Activated T-helper 1 cell treated with anti-CD3 and anti-CD28 coated beads, Interleukin-2, amount 50 U/mL, for 16 hours (primary cell): ENCODE measurements at regions not wholly inside any gene's neighbourhood (a gene's known extent, or its start where the extent isn't known, plus 50 kb on each side); places are given as distances from the start of the nearest gene placed in this dataset.

Experiments
- DNase-seq, 2 donors: peaks; one replicate each; pipeline ENCODE4 v3.0.0-alpha.2; 2020; ENCODE audit warnings: low read depth in 1 of 2, low spot score in 1 of 2

DNA sequence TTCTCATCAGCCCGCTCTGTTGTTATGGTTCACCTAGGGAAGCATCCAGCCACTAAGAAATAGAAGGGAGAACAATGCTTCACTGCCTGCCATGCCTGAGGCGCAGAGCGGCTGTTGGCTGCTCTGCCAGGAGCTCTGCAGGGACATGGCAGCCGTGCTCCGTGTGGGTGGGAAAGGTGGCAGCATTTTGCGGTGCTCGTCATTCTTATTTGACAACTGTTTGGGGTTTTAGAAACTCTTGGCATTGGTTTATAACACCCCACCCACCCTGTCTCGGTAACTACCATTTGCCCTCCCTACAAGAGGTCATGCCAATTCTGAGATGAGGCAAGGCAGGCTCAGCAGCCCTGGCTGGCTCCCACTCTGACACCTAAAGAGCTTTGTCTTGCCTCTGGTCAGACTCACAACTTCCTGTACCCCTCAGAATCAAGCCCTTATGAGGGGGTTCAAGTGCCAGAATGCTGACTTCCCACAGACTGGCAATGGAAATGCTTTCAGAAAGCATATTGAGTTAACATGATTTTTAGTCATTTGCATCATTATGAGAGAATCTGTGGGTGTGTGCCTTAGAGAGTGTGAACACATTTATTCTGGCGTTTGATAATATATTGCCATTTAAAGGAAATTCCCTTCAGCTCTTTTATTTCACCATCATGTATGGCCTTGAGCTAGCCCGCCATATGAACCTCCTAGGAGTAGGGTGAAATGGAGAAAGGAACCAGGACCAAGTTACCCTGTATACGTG is 288.0 kb upstream of the ANKRD55 start:
- no peak for DNase-seq

DNA sequence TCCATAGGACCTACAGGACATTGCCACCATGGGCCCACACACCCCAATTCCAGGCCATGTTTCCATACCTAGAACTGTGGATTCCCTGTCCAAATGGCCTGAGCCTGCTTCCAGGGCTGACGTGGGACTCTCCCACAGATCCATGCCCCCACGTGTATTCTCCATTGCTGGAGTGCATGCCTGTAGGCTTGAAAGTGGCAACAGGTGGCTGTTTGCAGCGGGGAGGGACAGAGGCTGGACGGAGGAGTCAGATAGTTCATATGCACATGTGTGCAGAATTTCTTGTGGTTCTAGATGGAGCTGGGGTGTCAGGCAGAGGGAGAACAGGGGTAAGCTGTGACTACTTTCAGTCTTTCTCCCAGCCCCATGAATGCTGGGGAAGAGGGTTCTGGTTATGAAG is 285.7 kb upstream of the ANKRD55 start:
- DNase-seq = no peak

GRCh38 chr5:56517011-56517416 is 283.9 kb upstream of the ANKRD55 start:
- no peak for DNase-seq

DNA sequence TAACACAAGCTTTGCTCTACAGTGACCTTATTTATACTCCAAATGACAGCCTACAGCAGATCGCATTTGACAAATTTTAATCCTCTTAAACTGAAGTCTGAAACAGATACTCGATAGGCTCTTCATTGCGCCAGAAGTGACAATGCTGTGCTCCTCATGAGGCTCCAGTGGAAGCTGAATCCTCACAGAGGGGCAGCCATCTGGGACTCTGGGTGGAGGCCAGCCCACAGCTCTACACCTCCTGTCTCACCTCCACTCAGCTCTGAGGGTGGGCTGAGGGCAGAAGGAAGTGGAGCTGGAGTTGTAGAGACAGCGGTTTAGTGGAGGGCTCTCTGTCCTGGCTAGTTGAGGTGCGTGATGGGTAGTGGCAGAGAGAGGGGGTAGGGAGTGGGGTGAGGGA is 283.3 kb upstream of the ANKRD55 start:
- no peak for DNase-seq

GRCh38 chr5:56516035-56516434 is 282.9 kb upstream of the ANKRD55 start:
- DNase-seq = no peak

- DNase-seq = no peak
These were observed 281.9 kb upstream of the ANKRD55 start for GRCh38 chr5:56515011-56515410.

DNA sequence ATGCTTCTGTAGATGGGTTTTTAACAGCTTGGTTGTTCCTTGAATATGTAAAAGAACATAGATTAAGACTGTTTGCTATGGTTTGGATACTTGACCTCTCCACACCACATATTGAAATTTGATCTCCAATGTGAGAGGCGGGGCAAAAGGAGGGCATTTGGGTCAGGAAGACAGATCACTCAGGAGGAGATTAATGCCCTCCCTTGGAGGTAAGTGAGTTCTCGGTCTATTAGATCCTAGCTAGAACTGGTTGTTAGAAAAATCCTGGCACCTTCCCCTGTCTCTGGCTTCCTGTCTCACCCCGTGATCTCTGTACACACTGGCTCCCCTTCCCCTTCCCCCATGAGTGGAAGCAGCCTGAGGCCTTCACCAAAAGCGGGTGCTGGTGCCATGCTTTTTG is 281.1 kb upstream of the ANKRD55 start:
- no peak for DNase-seq

- DNase-seq = no peak
These were observed 280.0 kb upstream of the ANKRD55 start for GRCh38 chr5:56513141-56513540.

DNA sequence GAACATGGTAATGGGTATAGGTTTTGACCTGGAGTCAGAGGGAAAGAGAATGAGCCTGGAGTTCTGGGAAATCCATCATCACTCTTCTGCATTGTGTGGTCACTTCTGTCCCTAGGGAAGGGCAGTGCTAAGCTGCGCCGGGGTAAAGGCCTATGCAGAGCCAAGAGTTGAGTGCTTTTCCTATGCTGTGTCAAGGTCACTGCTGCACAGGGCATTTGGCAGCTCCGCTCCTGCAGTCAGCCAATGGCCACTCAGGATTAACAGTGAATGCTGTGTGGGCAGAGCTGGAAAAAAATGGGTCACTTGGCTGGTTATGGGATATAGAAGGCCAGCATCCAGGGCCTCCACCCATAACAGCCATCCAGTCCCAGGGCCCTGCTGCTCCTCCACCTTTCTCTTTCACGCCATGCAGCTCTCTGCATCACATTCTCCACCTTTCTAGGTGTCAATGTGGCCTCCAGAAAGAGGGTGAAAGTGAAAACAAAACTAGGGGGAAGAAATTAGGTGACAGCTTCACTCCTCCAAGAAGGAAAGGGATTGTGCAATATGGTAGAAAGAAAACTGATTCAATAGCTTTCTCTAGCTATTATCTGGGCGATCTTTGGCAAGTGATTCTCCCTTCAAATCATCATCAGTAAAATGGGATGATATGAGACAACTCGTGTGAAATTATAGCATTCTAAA is 279.3 kb upstream of the ANKRD55 start:
- DNase-seq = no peak

GRCh38 chr5:56511326-56511841 is 278.3 kb upstream of the ANKRD55 start:
- DNase-seq = no peak

GRCh38 chr5:56508249-56508648 is 275.1 kb upstream of the ANKRD55 start:
- DNase-seq = no peak

DNA sequence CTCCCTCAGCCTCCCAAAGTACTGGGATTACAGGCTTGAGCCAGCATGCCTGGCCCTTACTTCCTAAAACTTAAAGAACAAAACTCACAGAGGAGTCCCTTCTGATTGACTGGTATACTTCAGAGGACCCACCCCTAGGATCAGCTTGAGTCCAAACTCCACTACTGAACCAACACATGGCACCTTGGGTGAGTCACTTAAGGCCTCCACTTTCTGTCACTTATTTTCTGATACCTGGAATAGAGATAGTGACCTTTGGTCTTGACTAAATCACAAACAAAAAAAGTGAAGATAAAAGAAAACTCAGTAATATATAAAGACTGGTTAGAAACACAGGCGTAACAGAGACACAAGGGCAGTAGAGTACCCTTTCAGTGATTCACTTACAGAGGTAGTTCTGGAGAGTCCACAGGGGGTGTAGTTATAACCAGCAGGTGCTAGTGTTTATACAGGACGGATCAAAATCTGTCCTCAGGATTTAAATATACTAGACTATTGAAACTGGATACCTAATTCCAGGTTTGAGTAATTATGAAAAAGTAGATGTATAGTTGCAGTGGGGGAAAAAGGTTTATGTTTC is 274.3 kb upstream of the ANKRD55 start:
- DNase-seq = no peak

DNA sequence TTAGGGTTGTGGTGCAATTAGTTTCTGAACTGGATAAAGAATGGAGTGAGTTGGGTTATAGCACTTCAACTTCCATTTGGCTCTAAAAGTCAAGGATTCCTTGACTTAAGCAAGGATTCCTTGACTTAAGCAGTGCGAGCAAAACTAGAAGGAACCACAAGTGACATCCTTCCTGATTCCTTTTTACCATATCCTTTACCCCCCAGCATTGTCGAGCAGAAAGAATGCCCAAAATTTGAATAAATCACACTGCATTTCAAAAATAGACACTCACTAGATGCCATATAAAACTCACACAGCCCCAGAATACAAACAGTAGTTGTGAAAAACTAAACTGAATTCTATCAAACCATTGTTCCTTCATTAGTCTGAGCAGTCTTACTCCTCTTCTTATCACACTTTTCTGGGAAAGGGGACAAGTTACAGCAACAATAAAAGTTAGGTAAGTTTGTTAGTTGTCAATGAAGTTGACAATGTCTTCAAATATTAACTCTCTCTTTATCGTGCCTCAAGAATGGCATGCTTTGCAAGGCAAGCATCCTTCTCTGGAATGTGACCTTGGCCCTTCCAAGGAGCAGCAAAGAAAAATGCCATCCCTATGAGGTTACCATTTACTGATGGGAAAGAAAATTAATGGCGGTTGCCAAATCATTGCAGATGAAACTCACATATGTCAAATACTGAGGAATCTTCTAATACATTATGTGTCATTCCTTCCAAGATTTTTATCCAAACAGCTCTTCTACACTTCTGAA is 273.3 kb upstream of the ANKRD55 start:
- no peak for DNase-seq

GRCh38 chr5:56503929-56504328 is 270.8 kb upstream of the ANKRD55 start:
- DNase-seq = no peak

GRCh38 chr5:56501781-56502557 is 268.8 kb upstream of the ANKRD55 start:
- no peak for DNase-seq

DNA sequence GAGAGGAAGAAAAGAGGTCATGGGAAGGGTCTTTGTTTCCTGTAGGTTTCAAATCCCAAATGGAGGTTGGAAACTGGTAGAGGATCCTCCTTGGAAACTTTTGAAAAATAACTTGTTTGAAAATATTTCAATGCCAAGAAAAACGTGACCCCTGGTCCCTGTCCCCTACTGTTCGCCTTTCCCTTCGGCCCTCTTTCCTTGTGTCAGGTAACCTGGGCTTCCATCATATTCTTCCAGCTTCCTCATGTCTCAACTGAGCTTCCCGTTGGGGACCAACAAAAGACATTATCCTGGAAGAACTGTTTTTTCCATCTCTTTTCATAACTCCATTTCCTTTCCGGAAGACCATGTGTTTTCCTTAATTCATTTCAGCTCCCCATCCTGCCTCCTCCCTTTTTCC is 266.8 kb upstream of the ANKRD55 start:
- DNase-seq = no peak

GRCh38 chr5:56499491-56499890 is 266.4 kb upstream of the ANKRD55 start:
- DNase-seq = no peak

GRCh38 chr5:56498759-56499395 is 265.7 kb upstream of the ANKRD55 start:
- no peak for DNase-seq

GRCh38 chr5:56496581-56497063 is 263.5 kb upstream of the ANKRD55 start:
- no peak for DNase-seq

- no peak for DNase-seq
These were observed 261.2 kb upstream of the ANKRD55 start for GRCh38 chr5:56494300-56494731.
